BE2C (cell line): ENCODE measurements at regions not wholly inside any gene's neighbourhood (a gene's known extent, or its start where the extent isn't known, plus 50 kb on each side); places are given as distances from the start of the nearest gene placed in this dataset.

Experiments used
- DNase-seq: peaks from one replicate; pipeline ENCODE4 v3.0.0-alpha.2; 2020
- H3K27me3 ChIP-seq: fragments of 250-450 bp; sonication (Bioruptor Pico); 2 replicates; pipeline ENCODE4 v1.5.1; 2020; ENCODE audit warnings: mild to moderate bottlenecking
- H3K36me3 ChIP-seq: fragments of 250-450 bp; sonication (Bioruptor Pico); 2 replicates; pipeline ENCODE4 v1.5.1; 2020; ENCODE audit warnings: mild to moderate bottlenecking
- H3K4me1 ChIP-seq: fragments of 250-450 bp; sonication (Bioruptor Pico); 2 replicates; pipeline ENCODE4 v1.5.1; 2020
- H3K4me3 ChIP-seq: 2 replicates; pipeline ENCODE4 v1.5.1; 2011; ENCODE audit warnings: low read depth, low read length
- H3K9me3 ChIP-seq: fragments of 250-450 bp; sonication (Bioruptor Pico); 2 replicates; pipeline ENCODE4 v1.5.1; 2020
- CTCF ChIP-seq: IDR thresholded peaks from 2 replicates; pipeline ENCODE4 v1.5.1; 2012; ENCODE audit warnings: mild to moderate bottlenecking, low read depth, low read length

GRCh38 chr16:86398201-86398600 lies 112.1 kb upstream of the FOXF1 start:
- Histone ChIP-seq H3K27me3 (no peaks in the 10 kb centered on the region), H3K4me1 (peaks cover 12% of the 10 kb centered on the region), H3K9me3 (no peaks in the 10 kb centered on the region), H3K4me3 (no peak overlapping the region), H3K36me3 (no peaks in the 10 kb centered on the region)
- DNase-seq: no peak
- no peak for TF ChIP-seq CTCF

GRCh38 chr16:86398622-86399021 lies 111.7 kb upstream of the FOXF1 start:
- H3K36me3 ChIP-seq: no peaks in the 10 kb centered on the region
- no peak for DNase-seq
- H3K4me1 ChIP-seq: peaks cover 12% of the 10 kb centered on the region
- H3K9me3 ChIP-seq: no peaks in the 10 kb centered on the region
- no peaks in the 10 kb centered on the region for H3K27me3 ChIP-seq
- no peak for TF ChIP-seq CTCF
- H3K4me3 ChIP-seq: no peak overlapping the region

GRCh38 chr16:86401126-86401525 lies 109.2 kb upstream of the FOXF1 start:
- no peak for DNase-seq
- H3K4me3 ChIP-seq: no peak overlapping the region
- no peak for TF ChIP-seq CTCF
- H3K4me1 ChIP-seq: peaks cover 12% of the 10 kb centered on the region
- no peaks in the 10 kb centered on the region for H3K9me3 ChIP-seq
- H3K36me3 ChIP-seq: no peaks in the 10 kb centered on the region
- H3K27me3 ChIP-seq: no peaks in the 10 kb centered on the region

GRCh38 chr16:86403085-86403484 lies 107.2 kb upstream of the FOXF1 start:
- TF ChIP-seq CTCF: no peak
- Histone ChIP-seq H3K4me1 (peaks cover 4% of the 10 kb centered on the region), H3K27me3 (no peaks in the 10 kb centered on the region), H3K9me3 (no peaks in the 10 kb centered on the region), H3K4me3 (no peak overlapping the region), H3K36me3 (no peaks in the 10 kb centered on the region)
- DNase-seq: no peak

GRCh38 chr16:86403541-86404163 lies 106.7 kb upstream of the FOXF1 start:
- no peak overlapping the region for H3K4me3 ChIP-seq
- no peak for TF ChIP-seq CTCF
- H3K36me3 ChIP-seq: no peaks in the 10 kb centered on the region
- no peaks in the 10 kb centered on the region; the same call in 1 of the 2 replicates for H3K4me1 ChIP-seq
- no peaks in the 10 kb centered on the region for H3K9me3 ChIP-seq
- no peaks in the 10 kb centered on the region for H3K27me3 ChIP-seq
- no peak for DNase-seq

GRCh38 chr16:86404678-86405077 lies 105.6 kb upstream of the FOXF1 start:
- H3K9me3 ChIP-seq: no peaks in the 10 kb centered on the region
- no peaks in the 10 kb centered on the region for H3K27me3 ChIP-seq
- H3K36me3 ChIP-seq: no peaks in the 10 kb centered on the region
- no peak for DNase-seq
- H3K4me1 ChIP-seq: no peaks in the 10 kb centered on the region
- TF ChIP-seq CTCF: no peak
- H3K4me3 ChIP-seq: no peak overlapping the region
